HFF-Myc (cell line): ENCODE measurements at regions not wholly inside any gene's neighbourhood (a gene's known extent, or its start where the extent isn't known, plus 50 kb on each side); places are given as distances from the start of the nearest gene placed in this dataset.

ENCODE experiments used
- DNase-seq: peaks from one replicate; pipeline ENCODE4 v3.0.0-alpha.2; 2011; ENCODE audit warnings: low read depth; ENCODE audit errors: extremely low read depth
- H3K4me3 ChIP-seq: replicated peaks from 2 replicates; pipeline ENCODE4 v1.5.1; 2011; ENCODE audit warnings: low read depth, mild to moderate bottlenecking, control low read depth, low read length
- TF ChIP-seq, protein P1 (sequence below): IDR thresholded peaks from 2 replicates; pipeline ENCODE4 v1.5.1; 2012; ENCODE audit warnings: mild to moderate bottlenecking, low read depth, low read length, control low read depth; ENCODE audit errors: missing control alignments

DNA sequence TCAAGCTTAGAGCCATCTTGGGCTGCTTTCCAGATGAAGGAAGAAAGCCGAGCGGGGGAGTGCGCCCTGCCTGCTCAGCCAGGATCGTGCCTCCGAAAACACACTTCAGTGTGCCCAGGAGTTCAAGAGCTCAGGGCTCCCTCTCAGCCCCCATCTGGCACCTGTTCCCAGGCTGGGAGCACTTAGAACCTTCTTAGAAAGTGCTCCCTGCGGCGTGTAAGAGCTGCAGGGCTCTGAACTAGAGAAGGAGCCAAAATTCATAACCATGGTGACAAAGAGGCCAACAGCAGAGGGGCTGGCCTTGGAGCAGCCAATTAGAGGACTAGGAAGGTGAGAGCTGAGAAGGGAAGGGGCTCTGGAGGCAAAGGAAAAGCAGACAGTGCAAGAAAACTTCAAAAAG, 59.0 kb upstream of the TNRC6C start:
- DNase-seq = no peak
- H3K4me3 ChIP-seq = no peak overlapping the region
- TF ChIP-seq, protein P1, sequence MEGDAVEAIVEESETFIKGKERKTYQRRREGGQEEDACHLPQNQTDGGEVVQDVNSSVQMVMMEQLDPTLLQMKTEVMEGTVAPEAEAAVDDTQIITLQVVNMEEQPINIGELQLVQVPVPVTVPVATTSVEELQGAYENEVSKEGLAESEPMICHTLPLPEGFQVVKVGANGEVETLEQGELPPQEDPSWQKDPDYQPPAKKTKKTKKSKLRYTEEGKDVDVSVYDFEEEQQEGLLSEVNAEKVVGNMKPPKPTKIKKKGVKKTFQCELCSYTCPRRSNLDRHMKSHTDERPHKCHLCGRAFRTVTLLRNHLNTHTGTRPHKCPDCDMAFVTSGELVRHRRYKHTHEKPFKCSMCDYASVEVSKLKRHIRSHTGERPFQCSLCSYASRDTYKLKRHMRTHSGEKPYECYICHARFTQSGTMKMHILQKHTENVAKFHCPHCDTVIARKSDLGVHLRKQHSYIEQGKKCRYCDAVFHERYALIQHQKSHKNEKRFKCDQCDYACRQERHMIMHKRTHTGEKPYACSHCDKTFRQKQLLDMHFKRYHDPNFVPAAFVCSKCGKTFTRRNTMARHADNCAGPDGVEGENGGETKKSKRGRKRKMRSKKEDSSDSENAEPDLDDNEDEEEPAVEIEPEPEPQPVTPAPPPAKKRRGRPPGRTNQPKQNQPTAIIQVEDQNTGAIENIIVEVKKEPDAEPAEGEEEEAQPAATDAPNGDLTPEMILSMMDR = no peak

DNA sequence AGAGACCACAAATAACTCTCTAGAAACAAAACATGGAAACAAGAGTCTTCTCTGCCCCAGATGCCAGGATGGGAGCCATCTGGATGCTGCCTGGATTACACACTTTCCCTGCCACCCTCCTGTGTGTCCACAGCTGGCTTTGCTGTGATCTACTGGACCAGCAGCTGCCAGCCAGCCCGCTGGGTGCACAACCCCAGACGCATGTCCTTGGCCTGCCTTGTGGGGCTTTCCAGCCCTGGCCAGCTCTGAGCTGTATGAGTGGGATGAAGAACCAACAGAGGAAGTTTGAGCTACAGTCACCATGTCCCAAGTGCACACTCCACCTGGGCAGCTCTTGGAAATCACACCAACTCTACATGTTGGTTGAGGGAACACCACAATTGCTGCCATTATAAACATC, 57.0 kb upstream of the TNRC6C start:
- TF ChIP-seq, protein P1 = no peak
- no peak overlapping the region for H3K4me3 ChIP-seq
- DNase-seq = no peak

DNA sequence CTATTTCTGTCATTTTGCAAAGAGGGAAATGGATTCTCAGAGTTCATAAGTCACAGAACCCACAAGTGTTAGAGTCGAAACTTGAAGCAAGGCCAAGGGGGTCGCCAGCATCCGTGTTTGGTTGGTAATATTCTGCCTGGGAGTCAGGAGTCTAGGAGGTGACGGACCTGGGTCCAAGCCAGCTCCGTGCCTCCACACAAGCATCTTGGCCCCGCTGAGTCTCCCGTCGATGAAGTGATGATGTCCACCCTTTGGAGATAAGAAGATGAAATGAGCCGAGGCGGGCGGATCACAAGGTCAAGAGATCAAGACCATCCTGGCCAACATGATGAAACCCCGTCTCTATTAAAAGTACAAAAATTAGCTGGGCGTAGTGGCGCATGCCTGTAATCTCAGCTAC, 53.2 kb upstream of the TNRC6C start:
- TF ChIP-seq, protein P1 = no peak
- no peak for DNase-seq
- no peak overlapping the region for H3K4me3 ChIP-seq

DNA sequence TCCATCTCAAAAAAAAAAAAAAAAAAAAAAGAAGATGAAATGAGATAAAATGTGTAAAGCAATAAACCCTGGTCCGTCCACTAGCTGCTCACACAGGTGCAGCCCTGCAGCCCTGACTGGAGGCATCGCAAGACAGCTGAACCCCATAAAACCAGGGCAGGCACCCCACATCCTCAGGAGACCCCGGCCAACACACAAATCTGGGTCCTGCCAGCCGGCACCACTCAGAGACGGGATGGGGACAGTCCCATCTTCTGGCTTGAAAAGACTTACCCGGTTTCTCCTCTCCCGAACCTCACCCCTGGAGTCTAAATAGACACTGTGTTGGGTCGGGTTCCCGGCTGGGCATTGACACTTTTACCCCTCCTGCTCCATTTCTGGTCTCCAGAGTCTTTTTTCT, 52.7 kb upstream of the TNRC6C start:
- TF ChIP-seq, protein P1 = no peak
- no peak overlapping the region for H3K4me3 ChIP-seq
- DNase-seq = no peak

DNA sequence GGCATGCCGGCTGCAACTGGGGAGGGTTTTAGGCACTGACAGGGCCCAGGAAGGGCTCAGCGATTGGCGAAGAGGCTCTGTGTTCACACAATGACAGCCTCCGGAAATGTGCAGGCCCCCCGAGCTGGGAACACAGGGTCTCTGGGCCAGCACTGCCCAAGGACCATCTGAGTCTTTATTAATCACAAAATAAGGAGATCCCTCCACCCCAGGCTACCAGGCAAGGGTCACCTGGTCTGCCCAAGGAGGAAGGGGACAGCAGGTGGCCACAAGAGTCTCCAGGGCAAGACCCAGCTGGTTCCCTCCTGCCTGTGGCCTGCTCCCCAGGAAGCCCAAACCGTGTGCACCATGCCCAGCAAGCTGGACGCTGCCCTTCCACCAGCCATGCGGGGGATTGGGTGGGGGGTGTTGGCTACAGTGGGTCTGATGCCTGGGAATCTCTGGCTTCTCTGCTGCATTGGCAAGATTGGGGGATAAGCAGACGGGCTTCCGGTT, 52.1 kb upstream of the TNRC6C start:
- no peak overlapping the region for H3K4me3 ChIP-seq
- DNase-seq = no peak
- TF ChIP-seq, protein P1 = no peak

DNA sequence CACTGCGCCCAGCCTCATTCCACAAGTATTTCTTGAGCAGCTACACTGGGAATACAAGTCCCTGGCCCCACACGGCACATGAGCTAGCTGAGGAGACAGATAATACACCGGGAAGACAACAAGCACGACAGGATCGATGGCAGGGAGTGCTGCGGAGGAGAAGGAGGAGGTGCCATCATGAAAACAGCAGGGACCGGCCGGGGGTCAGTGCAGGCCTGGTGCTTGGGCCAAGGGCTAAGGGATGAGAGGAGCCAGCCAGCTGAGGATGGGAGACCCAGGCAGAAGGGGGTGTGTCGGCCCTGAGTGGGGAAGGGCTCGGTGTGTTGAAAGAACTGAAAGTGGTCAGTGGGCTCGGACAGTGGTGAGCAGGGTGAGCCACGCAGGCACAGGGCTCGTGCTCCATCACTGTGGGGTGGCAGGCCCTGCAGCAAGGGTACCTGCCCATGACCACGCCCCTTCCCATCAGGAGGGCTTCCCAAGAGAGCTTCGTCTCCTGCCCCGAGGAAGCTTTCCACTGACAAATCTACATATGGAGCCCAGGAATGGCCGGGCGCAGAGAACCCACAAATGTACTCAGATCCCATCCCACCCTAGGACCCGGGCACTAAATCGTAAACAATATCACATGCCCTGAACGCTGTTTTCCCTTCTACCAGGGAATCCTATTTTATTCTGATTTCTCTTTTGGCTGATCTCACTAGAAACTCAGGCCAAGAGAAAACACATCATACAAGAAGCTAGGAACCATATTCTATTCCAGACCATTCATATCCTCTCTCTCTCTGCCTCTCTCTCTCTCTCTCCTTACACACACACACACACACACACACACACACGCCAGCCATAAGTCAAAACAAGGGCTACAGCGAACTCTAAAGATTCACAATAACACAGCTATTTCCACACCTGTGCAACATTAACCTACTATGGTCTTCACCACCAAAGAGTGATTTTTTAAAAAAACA, 50.7 kb upstream of the TNRC6C start:
- TF ChIP-seq, protein P1 = no peak
- DNase-seq = no peak
- no peak overlapping the region for H3K4me3 ChIP-seq
